Inferior parietal cortex (tissue), 1 donor: ENCODE measurements at regions not wholly inside any gene's neighbourhood (a gene's known extent, or its start where the extent isn't known, plus 50 kb on each side); places are given as distances from the start of the nearest gene placed in this dataset.

Experiments
- DNase-seq: peaks from one replicate; pipeline ENCODE4 v3.0.0-alpha.2; 2016; ENCODE audit errors: extremely low spot score

GRCh38 chr2:513981-514706 is 163.1 kb downstream of the TMEM18 start:
- DNase-seq: no peak

DNA sequence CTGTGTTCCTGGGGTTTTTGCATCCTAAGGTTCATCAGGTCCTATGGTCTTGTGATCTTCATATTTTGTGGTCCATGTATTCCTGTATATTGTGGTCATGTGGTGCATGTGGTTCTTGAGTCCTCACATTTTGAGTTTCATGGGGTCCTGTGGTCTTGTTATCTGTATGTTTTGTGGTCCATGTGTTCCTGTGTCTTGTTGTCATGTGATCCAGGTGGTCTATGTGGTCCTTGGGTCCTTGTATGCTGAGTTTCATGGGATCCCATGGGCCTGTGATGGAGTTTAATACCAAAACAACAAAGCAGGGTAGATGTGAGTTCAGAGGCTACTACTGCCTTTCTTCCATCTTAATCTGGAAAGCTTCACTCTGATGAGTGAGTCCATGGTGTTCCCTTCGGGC is 166.4 kb downstream of the TMEM18 start:
- no peak for DNase-seq

DNA sequence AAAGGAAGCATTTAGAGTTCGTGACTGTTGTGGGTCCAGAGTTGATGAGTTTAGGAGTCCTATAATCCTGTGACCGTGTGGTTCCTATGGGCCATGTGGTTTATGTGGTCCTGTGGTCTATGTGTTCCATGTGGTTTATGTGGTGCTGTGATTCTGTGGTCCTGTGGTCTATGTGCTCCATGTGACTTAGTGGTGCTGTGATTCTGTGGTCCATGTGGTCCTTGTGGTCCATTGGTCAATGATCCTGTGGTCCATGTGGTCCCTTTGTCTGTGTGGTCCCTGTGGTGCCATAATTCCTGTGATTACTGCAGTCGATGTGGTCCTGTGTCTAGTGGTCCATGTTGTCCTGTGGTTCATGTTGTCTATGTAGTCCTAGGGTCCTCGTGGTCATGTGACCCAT is 167.3 kb downstream of the TMEM18 start:
- no peak for DNase-seq

DNA sequence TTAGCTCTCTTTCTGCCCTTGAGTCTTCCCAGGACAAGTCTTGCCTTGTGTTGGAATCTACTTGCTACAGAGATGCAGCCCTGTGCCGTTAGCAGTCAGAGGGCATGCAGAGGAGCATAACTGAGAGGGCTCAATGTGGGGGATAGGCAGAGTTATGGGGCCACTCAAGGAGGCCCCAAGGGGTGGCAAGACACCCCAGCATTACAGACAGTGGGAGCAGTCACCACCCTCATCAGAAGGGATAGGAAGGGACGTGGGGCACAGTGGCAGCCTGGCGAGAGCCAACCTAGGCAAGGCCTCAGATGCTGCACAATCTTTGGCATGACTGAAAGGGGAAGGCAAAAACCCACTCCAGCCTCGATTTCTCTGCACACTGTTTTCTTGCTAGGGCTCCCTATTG is 169.1 kb downstream of the TMEM18 start:
- DNase-seq: no peak

DNA sequence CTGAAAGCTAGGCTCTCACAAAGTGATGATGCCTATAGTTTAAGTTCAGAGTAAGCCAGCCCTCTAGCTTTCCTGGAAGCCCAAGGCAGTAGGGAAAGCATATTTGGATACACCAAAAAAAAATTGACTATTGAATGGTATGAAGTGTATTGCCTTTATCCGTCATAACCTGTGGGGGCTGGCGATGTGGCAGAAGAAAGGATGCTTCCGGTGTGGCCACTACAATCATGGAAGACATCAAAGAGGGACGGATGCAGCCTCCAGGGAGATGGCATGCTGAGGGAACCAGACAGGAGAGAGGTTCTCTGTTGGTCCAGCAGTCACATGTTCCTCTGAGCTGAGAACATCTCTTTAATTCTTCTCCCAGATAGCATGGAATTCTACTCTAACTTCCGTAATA is 170.3 kb downstream of the TMEM18 start:
- DNase-seq: no peak

GRCh38 chr2:506451-506850 is 170.8 kb downstream of the TMEM18 start:
- no peak for DNase-seq

GRCh38 chr2:505941-506340 is 171.3 kb downstream of the TMEM18 start:
- no peak for DNase-seq

GRCh38 chr2:503288-503999 is 173.8 kb downstream of the TMEM18 start:
- DNase-seq: no peak

- no peak for DNase-seq
Measured at GRCh38 chr2:502831-503230, 174.4 kb downstream of the TMEM18 start.

GRCh38 chr2:501667-502066 is 175.5 kb downstream of the TMEM18 start:
- no peak for DNase-seq

GRCh38 chr2:501130-501529 is 176.1 kb downstream of the TMEM18 start:
- DNase-seq: no peak

- no peak for DNase-seq
Measured at GRCh38 chr2:499726-500125, 177.5 kb downstream of the TMEM18 start.

GRCh38 chr2:498493-499178 is 178.6 kb downstream of the TMEM18 start:
- DNase-seq: no peak

- DNase-seq: no peak
Measured at GRCh38 chr2:497770-498492, 179.3 kb downstream of the TMEM18 start.

GRCh38 chr2:496729-497128 is 180.5 kb downstream of the TMEM18 start:
- DNase-seq: no peak

GRCh38 chr2:495745-496275 is 181.4 kb downstream of the TMEM18 start:
- no peak for DNase-seq

DNA sequence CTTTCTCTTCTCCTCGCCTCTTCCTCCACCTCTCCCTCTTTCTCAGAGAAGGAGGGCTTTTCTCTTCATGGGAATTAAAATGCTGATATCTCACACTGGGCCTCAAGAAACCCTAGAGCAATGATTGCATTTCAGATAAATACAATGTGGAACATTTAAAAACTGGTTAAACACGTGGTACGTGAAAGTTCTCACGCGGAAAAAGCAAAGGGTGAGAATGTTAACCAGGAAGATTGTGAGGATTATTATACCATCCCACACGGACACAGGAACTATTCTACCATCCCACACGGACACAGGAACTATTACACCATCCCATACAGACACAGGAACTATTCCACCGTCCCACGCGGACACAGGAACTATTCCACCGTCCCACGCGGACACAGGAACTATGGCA is 182.4 kb downstream of the TMEM18 start:
- DNase-seq: no peak

GRCh38 chr2:493228-493627 is 184.0 kb downstream of the TMEM18 start:
- DNase-seq: no peak

DNA sequence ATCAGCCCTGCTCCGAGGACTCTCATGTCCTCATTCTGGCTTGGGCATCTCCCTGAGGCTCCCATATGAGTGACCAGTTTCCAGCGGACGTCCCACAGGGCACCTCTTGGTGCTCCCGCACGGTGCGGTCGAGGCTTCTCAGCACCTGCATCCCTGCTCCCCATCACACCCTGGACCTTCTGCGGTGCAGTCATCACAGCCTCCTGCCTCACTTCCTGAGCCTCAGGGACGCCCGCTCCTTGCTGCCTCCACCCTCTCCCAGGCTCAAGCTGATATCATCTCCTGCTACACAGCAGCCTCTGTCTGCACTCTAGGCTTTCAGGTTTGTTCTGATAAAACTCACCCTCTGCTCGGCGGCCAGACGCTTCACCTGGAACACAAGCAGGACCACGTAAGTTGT is 185.0 kb downstream of the TMEM18 start:
- no peak for DNase-seq

DNA sequence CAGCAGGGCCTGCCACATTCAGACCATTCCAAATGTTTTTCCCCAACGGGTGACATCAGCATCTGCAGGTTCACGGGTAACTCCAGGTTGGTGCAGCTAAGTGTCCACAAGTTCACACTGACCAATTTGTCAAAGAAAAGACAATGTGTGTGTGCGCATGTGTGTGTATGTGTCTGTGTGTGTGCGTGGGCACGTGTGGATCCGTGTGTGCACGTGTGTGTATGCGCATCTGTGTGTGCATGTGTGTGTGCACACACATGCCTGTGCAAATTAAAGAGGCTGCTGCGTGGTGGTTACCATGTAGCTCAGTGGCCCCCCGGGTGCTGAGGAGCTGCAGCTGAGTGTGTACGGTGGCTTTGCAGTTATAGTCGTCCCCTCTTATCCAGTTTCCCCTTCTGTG is 187.4 kb downstream of the TMEM18 start:
- DNase-seq: no peak

DNA sequence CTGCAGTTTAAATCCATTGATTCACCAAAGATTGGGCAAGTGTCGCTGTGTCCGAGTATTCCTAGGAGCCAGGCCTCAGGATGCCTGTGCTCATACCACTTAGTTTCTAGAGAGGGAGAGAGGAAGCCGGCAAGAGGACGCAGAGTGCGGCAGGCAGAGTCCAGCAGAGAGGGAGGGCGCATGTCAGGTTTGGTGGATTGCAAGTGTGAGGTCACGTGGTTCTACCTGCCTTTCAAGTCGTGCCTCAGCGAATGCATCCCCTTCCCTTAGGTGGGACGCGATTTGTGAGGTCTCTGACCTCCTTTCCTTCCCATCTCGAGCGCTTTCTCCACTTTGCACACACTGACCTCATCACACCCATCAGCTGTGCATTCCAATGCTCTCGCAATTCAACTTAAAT is 188.1 kb downstream of the TMEM18 start:
- no peak for DNase-seq
